GM12878 (cell line): ENCODE measurements at regions not wholly inside any gene's neighbourhood (a gene's known extent, or its start where the extent isn't known, plus 50 kb on each side); places are given as distances from the start of the nearest gene placed in this dataset.

Experiments
- ATAC-seq: fragments of 200-7000 bp; cut with Tn5 transposase; 3 replicates; pipeline ENCODE4 v1.9.1; 2020; ENCODE audit warnings: mild to moderate bottlenecking, moderate library complexity
- BruUV-seq: library from RNA; stranded (reverse); fragments of 400-500 nt; replicated peaks from 2 replicates; lab custom pipeline; 2021; lab: Mats Ljungman, UMichigan
- CTCF ChIA-PET: fragments of 300-600 bp; sonication (Branson Sonifier 250); formaldehyde crosslinking; extraction: SDS; loops from one replicate; lab custom pipeline; 2021; ENCODE audit warnings: inconsistent platforms; lab: Yijun Ruan, JAX
- POLR2A ChIA-PET: fragments of 350-600 bp; formaldehyde crosslinking; extraction: SDS; loops from one replicate; lab custom pipeline; 2021; ENCODE audit warnings: inconsistent platforms; lab: Charles Lee
- RAD21 ChIA-PET: fragments of 300-600 bp; sonication (Branson Sonifier 250); formaldehyde crosslinking; loops from one replicate; lab custom pipeline; 2023; ENCODE audit warnings: antibody characterized with exemption; ENCODE audit not compliant: unreplicated experiment; lab: Charles Lee
- SMC1A ChIA-PET: fragments of 300-600 bp; sonication (Branson Sonifier 250); formaldehyde crosslinking; loops from one replicate; lab custom pipeline; 2023; ENCODE audit not compliant: unreplicated experiment, uncharacterized antibody; lab: Charles Lee
- DNase-seq: peaks from one replicate; pipeline ENCODE4 v3.0.0-alpha.2; 2011; ENCODE audit warnings: low read depth, low spot score
- FAIRE-seq: peaks from 3 replicates; lab custom pipeline; 2011; peaks lifted over from hg19 to GRCh38; lab: Jason Lieb, UNC
- H2AFZ ChIP-seq: 2 replicates; pipeline ENCODE4 v1.6.0; 2011; ENCODE audit warnings: low read depth, low read length, control low read depth; ENCODE audit not compliant: control insufficient read depth
- H3K27ac ChIP-seq: 2 replicates; pipeline ENCODE4 v1.5.1; 2011; ENCODE audit warnings: control low read depth; ENCODE audit not compliant: control insufficient read depth, insufficient read depth
- H3K27me3 ChIP-seq, 2 experiments: replicated peaks in 1 of 2; 2 replicates each; pipeline versions ENCODE4 v1.6.0 to v1.6.1; 2011; ENCODE audit warnings: low read length in 1 of 2; ENCODE audit not compliant: control insufficient read depth in 2 of 2, insufficient read depth in 2 of 2
- H3K36me3 ChIP-seq, 2 experiments: 2 replicates each; pipeline ENCODE4 v1.5.1; 2011; ENCODE audit warnings: low read length in 1 of 2; ENCODE audit not compliant: control insufficient read depth in 2 of 2, insufficient read depth in 2 of 2
- H3K4me1 ChIP-seq: 2 replicates; pipeline ENCODE4 v1.6.1; 2011; ENCODE audit warnings: mild to moderate bottlenecking, low read length, moderate library complexity, mixed read lengths; ENCODE audit not compliant: control insufficient read depth, insufficient read depth
- H3K4me2 ChIP-seq: 2 replicates; pipeline ENCODE4 v1.6.0; 2011; ENCODE audit warnings: control low read depth; ENCODE audit not compliant: control insufficient read depth, insufficient read depth
- H3K4me3 ChIP-seq: fragments of 200-600 bp; sonication (generic); 2 replicates; pipeline ENCODE4 v1.5.1; 2016
- H3K79me2 ChIP-seq: 2 replicates; pipeline ENCODE4 v1.6.0; 2011; ENCODE audit warnings: low read length; ENCODE audit not compliant: control insufficient read depth, insufficient read depth
- H3K9ac ChIP-seq: 2 replicates; pipeline ENCODE4 v1.8.0; 2011; ENCODE audit warnings: low read length, control low read depth, mixed read lengths; ENCODE audit not compliant: control insufficient read depth, insufficient read depth
- H3K9me3 ChIP-seq: replicated peaks from 3 replicates; pipeline ENCODE4 v1.5.1; 2011; ENCODE audit warnings: mild to moderate bottlenecking, low read length; ENCODE audit not compliant: control insufficient read depth, insufficient read depth
- H4K20me1 ChIP-seq: 2 replicates; pipeline ENCODE4 v1.6.0; 2011; ENCODE audit not compliant: control insufficient read depth, insufficient read depth
- E2F4 ChIP-seq: IDR thresholded peaks from 2 replicates; pipeline ENCODE4 v1.6.1; 2012; ENCODE audit warnings: low read depth, low read length, improper control_type of control experiment
- FOS ChIP-seq: IDR thresholded peaks from 3 replicates; pipeline ENCODE4 v1.6.1; 2011; ENCODE audit warnings: borderline replicate concordance; ENCODE audit not compliant: insufficient read length; ENCODE audit errors: extremely low read depth
- HCFC1 ChIP-seq: fragments of 150-350 bp; IDR thresholded peaks from 2 replicates; pipeline ENCODE4 v1.6.1; 2014; ENCODE audit warnings: low read length
- IKZF2 ChIP-seq, 2 experiments: fragments of 450-650 bp; IDR thresholded peaks; 2 replicates each; pipeline ENCODE4 v1.6.1; 2017; ENCODE audit warnings: mild to moderate bottlenecking in 2 of 2, moderate library complexity in 2 of 2
- MAX ChIP-seq: IDR thresholded peaks from 2 replicates; pipeline ENCODE4 v1.6.1; 2012; ENCODE audit warnings: low read depth, low read length, improper control_type of control experiment
- NR2C1 ChIP-seq: fragments of 450-650 bp; IDR thresholded peaks from 2 replicates; pipeline ENCODE4 v1.6.1; 2017; ENCODE audit warnings: antibody characterized with exemption, mild to moderate bottlenecking, moderate library complexity
- POLR2A ChIP-seq: IDR thresholded peaks from 2 replicates; pipeline ENCODE4 v1.6.1; 2011; ENCODE audit warnings: low read depth, mild to moderate bottlenecking, low read length
- SIX5 ChIP-seq: IDR thresholded peaks from 2 replicates; pipeline ENCODE4 v1.6.1; 2011; ENCODE audit warnings: mild to moderate bottlenecking, low read depth, low read length, moderate library complexity; ENCODE audit not compliant: severe bottlenecking
- SKIL ChIP-seq: fragments of 450-650 bp; IDR thresholded peaks from 2 replicates; pipeline ENCODE4 v1.6.1; 2017; ENCODE audit warnings: mild to moderate bottlenecking, low read depth, inconsistent platforms; ENCODE audit not compliant: poor library complexity, severe bottlenecking
- SRF ChIP-seq, 2 experiments: IDR thresholded peaks; 2 replicates each; pipeline ENCODE4 v1.6.1; 2011; ENCODE audit warnings: low read depth in 2 of 2, low read length in 2 of 2, mild to moderate bottlenecking in 1 of 2, moderate library complexity in 1 of 2
- YBX1 ChIP-seq: fragments of 450-650 bp; IDR thresholded peaks from 2 replicates; pipeline ENCODE4 v1.6.1; 2016; ENCODE audit warnings: antibody characterized with exemption
- YY1 ChIP-seq: IDR thresholded peaks from 2 replicates; pipeline ENCODE4 v1.6.1; 2011; ENCODE audit warnings: low read depth, mild to moderate bottlenecking, low read length
- WGBS: methylation state at CpG from one replicate; pipeline ENCODE4 v1.1.6; 2016; ENCODE audit warnings: low lambda C conversion rate; ENCODE audit not compliant: insufficient replicate concordance, insufficient coverage; ENCODE audit errors: missing lambda C conversion rate; 5-methylcytosine and 5-hydroxymethylcytosine counted together
- in situ Hi-C: fragments of 300-500 bp; cut with MboI; formaldehyde crosslinking; loops from 9 replicates; pipeline ENCODE4 v1.14.3; 2018; ENCODE audit warnings: mixed read lengths
- intact Hi-C: fragments of 100-400 bp; cut with micrococcal nuclease; formaldehyde crosslinking; loops from one replicate; pipeline ENCODE4 v1.14.2; 2022; ENCODE audit not compliant: unreplicated experiment

GRCh38 chr18:4631239-4631638, 176.1 kb upstream of the DLGAP1 start (continued):
- TF ChIP-seq FOS = no peak
- no peak for TF ChIP-seq SRF (IDR thresholded peaks at IDR 0.05; ENCODE audit: low read depth in 2 of 2, low read length in 2 of 2)
- no peak for TF ChIP-seq SIX5

- Histone ChIP-seq H3K27me3 (no peaks in the 10 kb centered on the region), H3K9ac (no peak overlapping the region), H3K9me3 (no peaks in the 10 kb centered on the region), H4K20me1 (no peaks in the 10 kb centered on the region), H3K79me2 (no peaks in the 10 kb centered on the region), H3K4me2 (no peak overlapping the region), H3K4me1 (no peaks in the 10 kb centered on the region), H2AFZ (no peak overlapping the region), H3K27ac (no peak overlapping the region), H3K36me3 (no peaks in the 10 kb centered on the region), H3K4me3 (no peak overlapping the region)
- no peak for ATAC-seq
- BruUV-seq = no TSS peak
- TF ChIP-seq SKIL (no peak), E2F4 (no peak), YBX1 (no peak), POLR2A (no peak), FOS (no peak), MAX (no peak), HCFC1 (no peak), SIX5 (no peak), YY1 (no peak), NR2C1 (no peak), IKZF2 (IDR thresholded peaks at IDR 0.05) (no peak)
- in situ Hi-C loops (no loop called here), intact Hi-C loops (no loop called here)
- DNase-seq = no peak
- POLR2A ChIA-PET = no interaction called here
- CTCF ChIA-PET = interaction anchor here (0.6 kb wide), 1 partner anchor 430 kb away, joined by 4 read pairs; no protein-coding TSS in a partner anchor
- SMC1A ChIA-PET = interaction anchor here (0.9 to 1.1 kb wide), 2 partner anchors 16 to 234 kb away, joined by 3 read pairs; no protein-coding TSS in a partner anchor
- RAD21 ChIA-PET = interaction anchor here (1.4 kb wide), 1 partner anchor 137 kb away, joined by 3 read pairs; no protein-coding TSS in a partner anchor
- FAIRE-seq = no peak
- 53% methylated on average over 3 of the region's 3 CpGs for WGBS
Observed at GRCh38 chr18:4605212-4605611, 150.1 kb upstream of the DLGAP1 start.
